CD8-positive, alpha-beta memory T cell (primary cell): ENCODE measurements at regions not wholly inside any gene's neighbourhood (a gene's known extent, or its start where the extent isn't known, plus 50 kb on each side); places are given as distances from the start of the nearest gene placed in this dataset.

Experiments used
- CTCF ChIA-PET: fragments of 350-600 bp; sonication (Branson Sonifier 250); formaldehyde crosslinking; loops from one replicate; lab custom pipeline; 2021; ENCODE audit warnings: antibody characterized with exemption; lab: Charles Lee
- POLR2A ChIA-PET: fragments of 350-600 bp; sonication (Branson Sonifier 250); formaldehyde crosslinking; loops from one replicate; lab custom pipeline; 2021; ENCODE audit warnings: antibody characterized with exemption; lab: Charles Lee
- DNase-seq, 5 donors: peaks; one replicate each; pipeline versions ENCODE4 v3.0.0 to v3.0.0-alpha.2; 2020 to 2022; ENCODE audit warnings: mixed read lengths in 1 of 5
- H3K27ac ChIP-seq: one replicate; pipeline ENCODE4 v1.7.0; 2013; ENCODE audit warnings: low read depth, mild to moderate bottlenecking, low read length, moderate library complexity
- H3K27me3 ChIP-seq: 2 replicates; pipeline ENCODE4 v1.7.0; 2013; ENCODE audit warnings: low read length, mild to moderate bottlenecking; ENCODE audit not compliant: insufficient read depth, poor library complexity, severe bottlenecking
- H3K36me3 ChIP-seq: 2 replicates; pipeline ENCODE4 v1.7.0; 2013; ENCODE audit warnings: mild to moderate bottlenecking, low read length, moderate library complexity; ENCODE audit not compliant: insufficient read depth
- H3K4me1 ChIP-seq: 2 replicates; pipeline ENCODE4 v1.7.0; 2013; ENCODE audit warnings: mild to moderate bottlenecking, low read length, moderate library complexity; ENCODE audit not compliant: insufficient read depth
- H3K4me3 ChIP-seq: 2 replicates; pipeline ENCODE4 v1.7.0; 2013; ENCODE audit warnings: mild to moderate bottlenecking, low read length
- H3K9me3 ChIP-seq: 2 replicates; pipeline ENCODE4 v1.7.0; 2013; ENCODE audit warnings: mild to moderate bottlenecking, low read length
- H3K27ac Mint-ChIP-seq, 8 donors: one replicate each; pipeline ENCODE4 v1.8.0; 2020 to 2021; ENCODE audit warnings: mixed read lengths in 8 of 8, mild to moderate bottlenecking in 6 of 8, inconsistent platforms in 3 of 8, moderate library complexity in 3 of 8
- H3K27me3 Mint-ChIP-seq, 2 donors: one replicate each; pipeline ENCODE4 v1.8.0; 2020 to 2021; ENCODE audit warnings: mixed read lengths in 2 of 2, mild to moderate bottlenecking in 1 of 2, moderate library complexity in 1 of 2
- H3K36me3 Mint-ChIP-seq, 3 donors: one replicate each; pipeline ENCODE4 v1.8.0; 2020 to 2021; ENCODE audit warnings: mixed read lengths in 3 of 3, inconsistent platforms in 1 of 3, mild to moderate bottlenecking in 1 of 3
- H3K4me1 Mint-ChIP-seq, 3 donors: one replicate each; pipeline ENCODE4 v1.8.0; 2020 to 2021; ENCODE audit warnings: mixed read lengths in 3 of 3, inconsistent platforms in 1 of 3, mild to moderate bottlenecking in 1 of 3
- H3K4me3 Mint-ChIP-seq, 7 donors: one replicate each; pipeline ENCODE4 v1.8.0; 2020 to 2021; ENCODE audit warnings: mixed read lengths in 7 of 7, mild to moderate bottlenecking in 6 of 7, moderate library complexity in 4 of 7, inconsistent platforms in 2 of 7
- H3K9me3 Mint-ChIP-seq, 5 donors: one replicate each; pipeline ENCODE4 v1.8.0; 2020 to 2022; ENCODE audit warnings: mixed read lengths in 5 of 5, mild to moderate bottlenecking in 3 of 5, moderate library complexity in 2 of 5, inconsistent platforms in 1 of 5

GRCh38 chr12:87382959-87383566 is 646.1 kb downstream of the C12orf50 start:
- Histone ChIP-seq H3K36me3 (no peaks in the 10 kb centered on the region), H3K4me1 (no peaks in the 10 kb centered on the region), H3K4me3 (no peak overlapping the region), H3K27ac (no peak overlapping the region), H3K27me3 (no peaks in the 10 kb centered on the region), H3K9me3 (no peaks in the 10 kb centered on the region)
- DNase-seq = no peak
- no peak overlapping the region for H3K4me3 Mint-ChIP-seq
- no peaks in the 10 kb centered on the region for H3K36me3 Mint-ChIP-seq
- CTCF ChIA-PET = no interaction called here
- no peaks in the 10 kb centered on the region for H3K4me1 Mint-ChIP-seq
- POLR2A ChIA-PET = no interaction called here
- no peaks in the 10 kb centered on the region for H3K27me3 Mint-ChIP-seq
- peaks cover 0 to 19% (median 10%) of the 10 kb centered on the region in 5 donors for H3K9me3 Mint-ChIP-seq
- H3K27ac Mint-ChIP-seq = no peak overlapping the region

GRCh38 chr12:87382436-87382835 is 646.8 kb downstream of the C12orf50 start:
- Mint-ChIP-seq H3K27me3 (no peaks in the 10 kb centered on the region), H3K9me3 (peaks cover 0 to 19% (median 10%) of the 10 kb centered on the region in 5 donors), H3K4me1 (no peaks in the 10 kb centered on the region), H3K4me3 (no peak overlapping the region), H3K27ac (no peak overlapping the region), H3K36me3 (no peaks in the 10 kb centered on the region)
- ChIA-PET POLR2A (no interaction called here), CTCF (no interaction called here)
- H3K9me3 ChIP-seq = no peaks in the 10 kb centered on the region
- no peak for DNase-seq
- no peaks in the 10 kb centered on the region for H3K4me1 ChIP-seq
- no peak overlapping the region for H3K4me3 ChIP-seq
- no peak overlapping the region for H3K27ac ChIP-seq
- H3K27me3 ChIP-seq = no peaks in the 10 kb centered on the region
- no peaks in the 10 kb centered on the region for H3K36me3 ChIP-seq

DNA sequence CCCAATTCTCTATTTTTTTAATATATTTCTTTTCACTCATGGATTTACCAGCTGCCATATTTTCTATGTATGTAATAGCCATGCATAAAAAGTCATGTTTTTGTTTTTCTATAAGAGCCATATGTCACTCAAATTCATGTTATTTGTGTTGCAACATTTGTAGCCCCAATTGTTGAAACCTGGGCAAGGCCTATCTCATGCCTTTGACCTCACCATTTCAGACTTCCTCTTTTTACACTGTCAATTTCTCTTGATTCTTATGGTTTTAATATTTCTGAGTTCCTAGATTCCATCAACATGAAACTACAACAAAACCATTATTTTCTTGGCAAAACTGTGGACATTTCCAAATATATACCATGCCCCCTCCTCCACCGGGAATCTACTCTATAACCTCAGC is 647.5 kb downstream of the C12orf50 start:
- no peak overlapping the region for H3K4me3 ChIP-seq
- H3K4me1 ChIP-seq = no peaks in the 10 kb centered on the region
- ChIA-PET CTCF (no interaction called here), POLR2A (no interaction called here)
- H3K27me3 ChIP-seq = no peaks in the 10 kb centered on the region
- H3K9me3 ChIP-seq = no peaks in the 10 kb centered on the region
- Mint-ChIP-seq H3K4me3 (no peak overlapping the region), H3K27me3 (no peaks in the 10 kb centered on the region), H3K4me1 (no peaks in the 10 kb centered on the region), H3K36me3 (no peaks in the 10 kb centered on the region), H3K9me3 (peaks cover 0 to 14% (median 7%) of the 10 kb centered on the region in 5 donors), H3K27ac (no peak overlapping the region)
- no peaks in the 10 kb centered on the region for H3K36me3 ChIP-seq
- no peak for DNase-seq
- H3K27ac ChIP-seq = no peak overlapping the region

- H3K4me3 Mint-ChIP-seq = no peak overlapping the region
- no peaks in the 10 kb centered on the region for H3K27me3 ChIP-seq
- no peaks in the 10 kb centered on the region for H3K4me1 ChIP-seq
- H3K27ac ChIP-seq = no peak overlapping the region
- ChIA-PET POLR2A (no interaction called here), CTCF (no interaction called here)
- no peaks in the 10 kb centered on the region for H3K4me1 Mint-ChIP-seq
- H3K36me3 ChIP-seq = no peaks in the 10 kb centered on the region
- H3K36me3 Mint-ChIP-seq = no peaks in the 10 kb centered on the region
- DNase-seq = no peak
- H3K27me3 Mint-ChIP-seq = no peaks in the 10 kb centered on the region
- H3K4me3 ChIP-seq = no peak overlapping the region
- no peaks in the 10 kb centered on the region for H3K9me3 ChIP-seq
- peaks cover 0 to 27% (median 7%) of the 10 kb centered on the region in 5 donors for H3K9me3 Mint-ChIP-seq
- H3K27ac Mint-ChIP-seq = no peak overlapping the region
These were observed 650.7 kb downstream of the C12orf50 start for GRCh38 chr12:87378526-87378925.

DNA sequence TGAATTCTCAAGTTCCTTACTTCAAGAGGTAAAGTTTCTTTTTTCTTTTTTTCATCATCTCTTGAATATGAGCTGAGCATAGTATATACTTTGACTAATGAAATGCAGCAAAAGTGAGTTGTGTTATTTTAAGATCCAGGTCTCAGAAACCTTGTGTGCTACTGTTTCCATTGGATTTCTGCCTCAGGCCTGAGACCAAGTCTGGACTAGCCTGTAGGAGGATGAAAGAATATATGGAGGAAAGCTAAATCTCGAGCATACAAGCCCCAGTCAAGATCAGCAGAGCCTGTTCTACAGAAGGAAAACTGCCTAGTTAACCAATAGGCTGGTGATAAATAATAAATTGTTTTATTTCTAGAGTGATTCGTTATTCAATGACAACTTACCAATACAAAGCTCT is 652.5 kb downstream of the C12orf50 start:
- Mint-ChIP-seq H3K27ac (no peak overlapping the region), H3K9me3 (peaks cover 0 to 36% (median 7%) of the 10 kb centered on the region in 5 donors), H3K4me3 (no peak overlapping the region), H3K4me1 (no peaks in the 10 kb centered on the region), H3K36me3 (no peaks in the 10 kb centered on the region), H3K27me3 (no peaks in the 10 kb centered on the region)
- Histone ChIP-seq H3K27me3 (no peaks in the 10 kb centered on the region), H3K36me3 (no peaks in the 10 kb centered on the region), H3K4me1 (no peaks in the 10 kb centered on the region), H3K4me3 (no peak overlapping the region), H3K27ac (no peak overlapping the region), H3K9me3 (no peaks in the 10 kb centered on the region)
- CTCF ChIA-PET = no interaction called here
- POLR2A ChIA-PET = no interaction called here
- no peak for DNase-seq

DNA sequence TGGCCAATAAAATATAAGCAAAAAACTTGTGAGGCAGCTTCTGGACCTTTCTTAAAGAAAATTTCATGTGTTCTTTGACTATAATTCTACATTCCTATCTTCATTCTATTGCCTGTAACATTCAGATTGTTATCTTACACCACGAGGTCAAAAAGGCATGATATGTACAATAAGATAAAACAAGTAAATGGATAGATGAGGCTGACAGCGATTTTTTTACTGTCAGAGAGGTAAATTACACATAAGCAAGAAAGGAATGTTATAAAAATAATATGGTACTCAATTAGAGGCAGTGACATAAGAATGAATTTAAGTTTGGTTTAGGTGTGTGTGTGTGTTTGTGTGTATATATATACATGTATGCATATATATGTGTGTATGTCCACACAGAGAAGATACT is 660.0 kb downstream of the C12orf50 start:
- Mint-ChIP-seq H3K4me1 (no peaks in the 10 kb centered on the region), H3K27ac (no peak overlapping the region), H3K9me3 (peaks cover 0 to 24% (median 7%) of the 10 kb centered on the region in 5 donors)

GRCh38 chr12:87368259-87368658 is 660.9 kb downstream of the C12orf50 start:
- H3K4me3 Mint-ChIP-seq = no peak overlapping the region
- H3K4me1 Mint-ChIP-seq = no peaks in the 10 kb centered on the region
- H3K27ac Mint-ChIP-seq = no peak overlapping the region
- no peaks in the 10 kb centered on the region for H3K4me1 ChIP-seq
- H3K4me3 ChIP-seq = no peak overlapping the region
- H3K36me3 ChIP-seq = no peaks in the 10 kb centered on the region
- CTCF ChIA-PET = no interaction called here
- no peaks in the 10 kb centered on the region for H3K27me3 ChIP-seq
- peaks cover 0 to 28% (median 8%) of the 10 kb centered on the region in 5 donors for H3K9me3 Mint-ChIP-seq
- no peak for DNase-seq
- no peak overlapping the region for H3K27ac ChIP-seq
- H3K36me3 Mint-ChIP-seq = no peaks in the 10 kb centered on the region
- H3K27me3 Mint-ChIP-seq = no peaks in the 10 kb centered on the region
- POLR2A ChIA-PET = no interaction called here
- H3K9me3 ChIP-seq = peaks cover 3% of the 10 kb centered on the region

More for the DNA sequence above, 660.0 kb downstream of the C12orf50 start:
- no peaks in the 10 kb centered on the region for H3K36me3 ChIP-seq
- CTCF ChIA-PET = no interaction called here
- no peaks in the 10 kb centered on the region for H3K4me1 ChIP-seq
- POLR2A ChIA-PET = no interaction called here
- no peak overlapping the region for H3K27ac ChIP-seq
- Mint-ChIP-seq H3K36me3 (no peaks in the 10 kb centered on the region), H3K4me3 (no peak overlapping the region), H3K27me3 (no peaks in the 10 kb centered on the region)
- DNase-seq = no peak
- H3K9me3 ChIP-seq = peaks cover 3% of the 10 kb centered on the region
- no peak overlapping the region for H3K4me3 ChIP-seq
- no peaks in the 10 kb centered on the region for H3K27me3 ChIP-seq

DNA sequence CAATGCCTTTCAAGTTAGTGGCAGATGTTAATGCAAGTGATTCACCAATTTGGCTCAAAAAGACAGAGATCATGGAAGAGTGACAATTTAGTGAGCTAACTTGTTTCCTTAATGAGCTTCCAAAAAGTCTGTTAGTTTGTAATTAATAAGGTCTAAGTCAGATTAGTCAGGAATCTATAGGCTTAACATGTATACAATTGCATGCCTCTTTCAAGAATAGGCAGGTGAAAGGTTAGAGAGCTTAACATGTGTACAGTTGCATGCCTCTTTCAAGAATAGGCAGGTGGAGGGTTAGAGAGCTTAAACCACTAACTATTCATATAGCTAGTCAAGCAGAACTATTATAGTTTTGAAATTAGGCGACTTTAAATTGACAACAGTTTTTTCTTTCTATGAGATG is 663.8 kb downstream of the C12orf50 start:
- Mint-ChIP-seq H3K27me3 (no peaks in the 10 kb centered on the region), H3K4me3 (no peak overlapping the region), H3K9me3 (peaks cover 10 to 34% (median 25%) of the 10 kb centered on the region in 5 donors), H3K36me3 (no peaks in the 10 kb centered on the region), H3K4me1 (no peaks in the 10 kb centered on the region), H3K27ac (no peak overlapping the region)
- Histone ChIP-seq H3K4me3 (no peak overlapping the region), H3K27ac (no peak overlapping the region), H3K27me3 (no peaks in the 10 kb centered on the region), H3K4me1 (no peaks in the 10 kb centered on the region), H3K36me3 (no peaks in the 10 kb centered on the region), H3K9me3 (peaks cover 3% of the 10 kb centered on the region)
- ChIA-PET CTCF (no interaction called here), POLR2A (no interaction called here)
- no peak for DNase-seq
